Activated B cell treated with CpG ODN at 0.5 μM for 24 hours (primary cell): ENCODE measurements at regions not wholly inside any gene's neighbourhood (a gene's known extent, or its start where the extent isn't known, plus 50 kb on each side); places are given as distances from the start of the nearest gene placed in this dataset.

ENCODE experiments used
- ATAC-seq: fragments of 200-7000 bp; cut with Tn5 transposase; one replicate; pipeline ENCODE4 v1.10.0; 2021; ENCODE audit warnings: low read depth, mild to moderate bottlenecking, moderate library complexity
- CTCF ChIA-PET: fragments of 350-600 bp; sonication (Branson Sonifier 250); formaldehyde crosslinking; loops from one replicate; lab custom pipeline; 2021; ENCODE audit warnings: antibody characterized with exemption; lab: Charles Lee
- POLR2A ChIA-PET: fragments of 350-600 bp; sonication (Branson Sonifier 250); formaldehyde crosslinking; loops from one replicate; lab custom pipeline; 2021; ENCODE audit warnings: antibody characterized with exemption; lab: Charles Lee
- DNase-seq: peaks from one replicate; pipeline ENCODE4 v3.0.0; 2022
- H3K27ac Mint-ChIP-seq: one replicate; pipeline ENCODE4 v1.8.0; 2020; ENCODE audit warnings: mixed read lengths
- H3K27me3 Mint-ChIP-seq: one replicate; pipeline ENCODE4 v1.8.0; 2021; ENCODE audit warnings: mixed read lengths
- H3K36me3 Mint-ChIP-seq: one replicate; pipeline ENCODE4 v1.8.0; 2021; ENCODE audit warnings: low read depth, mixed read lengths
- H3K4me1 Mint-ChIP-seq: one replicate; pipeline ENCODE4 v1.8.0; 2021; ENCODE audit warnings: mixed read lengths
- H3K4me3 Mint-ChIP-seq: one replicate; pipeline ENCODE4 v1.8.0; 2020; ENCODE audit warnings: mild to moderate bottlenecking, mixed read lengths
- H3K9me3 Mint-ChIP-seq: one replicate; pipeline ENCODE4 v1.8.0; 2020; ENCODE audit warnings: mixed read lengths
- intact Hi-C: fragments of 100-400 bp; cut with micrococcal nuclease; formaldehyde crosslinking; loops from one replicate; pipeline ENCODE4 v1.15.1; 2024
- TF ChIP-seq, protein P1 (sequence below): fragments of 200-600 bp; IDR thresholded peaks from one replicate; pipeline ENCODE4 v1.8.0; 2022; ENCODE audit warnings: antibody characterized with exemption, mild to moderate bottlenecking

GRCh38 chr20:59400708-59401107 lies 100.3 kb downstream of the EDN3 start:
- TF ChIP-seq, protein P1, sequence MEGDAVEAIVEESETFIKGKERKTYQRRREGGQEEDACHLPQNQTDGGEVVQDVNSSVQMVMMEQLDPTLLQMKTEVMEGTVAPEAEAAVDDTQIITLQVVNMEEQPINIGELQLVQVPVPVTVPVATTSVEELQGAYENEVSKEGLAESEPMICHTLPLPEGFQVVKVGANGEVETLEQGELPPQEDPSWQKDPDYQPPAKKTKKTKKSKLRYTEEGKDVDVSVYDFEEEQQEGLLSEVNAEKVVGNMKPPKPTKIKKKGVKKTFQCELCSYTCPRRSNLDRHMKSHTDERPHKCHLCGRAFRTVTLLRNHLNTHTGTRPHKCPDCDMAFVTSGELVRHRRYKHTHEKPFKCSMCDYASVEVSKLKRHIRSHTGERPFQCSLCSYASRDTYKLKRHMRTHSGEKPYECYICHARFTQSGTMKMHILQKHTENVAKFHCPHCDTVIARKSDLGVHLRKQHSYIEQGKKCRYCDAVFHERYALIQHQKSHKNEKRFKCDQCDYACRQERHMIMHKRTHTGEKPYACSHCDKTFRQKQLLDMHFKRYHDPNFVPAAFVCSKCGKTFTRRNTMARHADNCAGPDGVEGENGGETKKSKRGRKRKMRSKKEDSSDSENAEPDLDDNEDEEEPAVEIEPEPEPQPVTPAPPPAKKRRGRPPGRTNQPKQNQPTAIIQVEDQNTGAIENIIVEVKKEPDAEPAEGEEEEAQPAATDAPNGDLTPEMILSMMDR = no peak
- no peak for DNase-seq
- H3K4me1 Mint-ChIP-seq = peaks cover 4% of the 10 kb centered on the region
- POLR2A ChIA-PET = no interaction called here
- H3K9me3 Mint-ChIP-seq = no peaks in the 10 kb centered on the region
- H3K4me3 Mint-ChIP-seq = no peak overlapping the region
- H3K36me3 Mint-ChIP-seq = no peaks in the 10 kb centered on the region
- H3K27me3 Mint-ChIP-seq = peaks cover 18% of the 10 kb centered on the region
- ATAC-seq = no peak
- no peak overlapping the region for H3K27ac Mint-ChIP-seq
- CTCF ChIA-PET = no interaction called here
- intact Hi-C loops = loop anchor here (10.0 kb wide), 1 partner anchor 316 kb away; no protein-coding TSS in a partner anchor

- H3K9me3 Mint-ChIP-seq = no peaks in the 10 kb centered on the region
- DNase-seq (no peak), ATAC-seq (no peak)
- no peak overlapping the region for H3K27ac Mint-ChIP-seq
- ChIA-PET CTCF (no interaction called here), POLR2A (no interaction called here)
- no peaks in the 10 kb centered on the region for H3K36me3 Mint-ChIP-seq
- H3K4me1 Mint-ChIP-seq = peaks cover 4% of the 10 kb centered on the region
- no peak overlapping the region for H3K4me3 Mint-ChIP-seq
- TF ChIP-seq, protein P1 = no peak
- intact Hi-C loops = loop anchor here (2.0 to 10.0 kb wide), 3 partner anchors 318 to 532 kb away; no protein-coding TSS in a partner anchor
- H3K27me3 Mint-ChIP-seq = peaks cover 30% of the 10 kb centered on the region
These were observed 102.3 kb downstream of the EDN3 start for GRCh38 chr20:59402681-59403080.

DNA sequence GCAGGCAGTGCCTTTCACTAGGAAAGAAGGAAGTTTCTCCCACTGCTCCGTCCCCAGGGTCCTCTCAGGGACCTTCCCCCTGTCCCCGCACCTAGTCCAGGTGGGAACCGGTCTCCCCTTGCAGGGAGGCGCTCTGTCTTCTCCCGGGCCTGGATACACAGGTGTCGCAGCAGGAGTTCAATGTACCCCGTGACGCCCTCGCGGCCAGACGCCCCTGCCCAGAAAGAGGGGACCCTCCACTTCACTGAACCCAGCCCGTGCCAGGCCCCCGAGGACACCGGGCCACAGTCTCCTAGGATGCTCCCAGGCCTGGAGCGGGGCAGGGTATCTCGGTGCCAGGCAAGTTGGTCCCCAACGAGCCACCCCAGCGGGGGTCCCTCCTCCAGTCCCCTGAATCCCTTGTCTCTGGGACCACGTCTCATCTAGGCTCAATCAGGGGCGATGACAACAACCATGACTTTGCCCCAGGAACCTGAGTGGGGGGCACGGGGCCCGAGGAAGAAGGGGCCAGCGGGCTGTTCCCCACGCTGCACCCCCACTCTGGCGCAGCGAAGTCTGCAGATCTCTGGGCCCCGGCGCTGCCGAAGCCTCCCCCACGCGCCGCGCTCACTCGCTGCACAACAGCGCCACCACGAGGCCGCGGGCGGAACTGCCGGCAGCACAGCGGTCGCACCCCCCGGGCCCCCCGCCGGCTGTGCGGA lies 103.0 kb downstream of the EDN3 start:
- Mint-ChIP-seq H3K27ac (no peak overlapping the region), H3K27me3 (peaks cover 30% of the 10 kb centered on the region), H3K4me3 (no peak overlapping the region), H3K9me3 (no peaks in the 10 kb centered on the region), H3K4me1 (peaks cover 4% of the 10 kb centered on the region), H3K36me3 (no peaks in the 10 kb centered on the region)
- CTCF ChIA-PET = interaction anchor here (1.2 kb wide), 1 partner anchor 316 kb away, joined by 5 read pairs; no protein-coding TSS in a partner anchor
- DNase-seq (peak; percentile 52), ATAC-seq (peak; percentile 57)
- POLR2A ChIA-PET = no interaction called here
- intact Hi-C loops = loop anchor here (2.0 to 10.0 kb wide), 3 partner anchors 319 to 533 kb away; no protein-coding TSS in a partner anchor
- TF ChIP-seq, protein P1 = peak; percentile 47

GRCh38 chr20:59403962-59404314 lies 103.5 kb downstream of the EDN3 start:
- TF ChIP-seq, protein P1 = no peak
- H3K4me1 Mint-ChIP-seq = peaks cover 4% of the 10 kb centered on the region
- no peak for DNase-seq
- no peak overlapping the region for H3K4me3 Mint-ChIP-seq
- H3K36me3 Mint-ChIP-seq = no peaks in the 10 kb centered on the region
- ATAC-seq = no peak
- intact Hi-C loops = loop anchor here (2.0 to 10.0 kb wide), 3 partner anchors 319 to 533 kb away; no protein-coding TSS in a partner anchor
- no peaks in the 10 kb centered on the region for H3K9me3 Mint-ChIP-seq
- ChIA-PET POLR2A (no interaction called here), CTCF (interaction anchor here (1.2 kb wide), 1 partner anchor 316 kb away, joined by 5 read pairs; no protein-coding TSS in a partner anchor)
- H3K27ac Mint-ChIP-seq = no peak overlapping the region
- H3K27me3 Mint-ChIP-seq = peaks cover 30% of the 10 kb centered on the region

GRCh38 chr20:59404749-59405148 lies 104.3 kb downstream of the EDN3 start:
- H3K4me1 Mint-ChIP-seq = peaks cover 4% of the 10 kb centered on the region
- ChIA-PET POLR2A (no interaction called here), CTCF (interaction anchor here (1.2 kb wide), 1 partner anchor 317 kb away, joined by 5 read pairs; no protein-coding TSS in a partner anchor)
- no peak overlapping the region for H3K4me3 Mint-ChIP-seq
- H3K27ac Mint-ChIP-seq = no peak overlapping the region
- H3K27me3 Mint-ChIP-seq = peaks cover 30% of the 10 kb centered on the region
- ATAC-seq (no peak), DNase-seq (no peak)
- no peaks in the 10 kb centered on the region for H3K36me3 Mint-ChIP-seq
- intact Hi-C loops = loop anchor here (10.0 kb wide), 1 partner anchor 320 kb away; no protein-coding TSS in a partner anchor
- TF ChIP-seq, protein P1 = no peak
- H3K9me3 Mint-ChIP-seq = no peaks in the 10 kb centered on the region
